ENCODE measurements at regions not wholly inside any gene's neighbourhood (a gene's known extent, or its start where the extent isn't known, plus 50 kb on each side); places are given as distances from the start of the nearest gene placed in this dataset.
A peak's percentile ranks its signal among the peaks of the same experiment; 100 is the strongest.

DNA sequence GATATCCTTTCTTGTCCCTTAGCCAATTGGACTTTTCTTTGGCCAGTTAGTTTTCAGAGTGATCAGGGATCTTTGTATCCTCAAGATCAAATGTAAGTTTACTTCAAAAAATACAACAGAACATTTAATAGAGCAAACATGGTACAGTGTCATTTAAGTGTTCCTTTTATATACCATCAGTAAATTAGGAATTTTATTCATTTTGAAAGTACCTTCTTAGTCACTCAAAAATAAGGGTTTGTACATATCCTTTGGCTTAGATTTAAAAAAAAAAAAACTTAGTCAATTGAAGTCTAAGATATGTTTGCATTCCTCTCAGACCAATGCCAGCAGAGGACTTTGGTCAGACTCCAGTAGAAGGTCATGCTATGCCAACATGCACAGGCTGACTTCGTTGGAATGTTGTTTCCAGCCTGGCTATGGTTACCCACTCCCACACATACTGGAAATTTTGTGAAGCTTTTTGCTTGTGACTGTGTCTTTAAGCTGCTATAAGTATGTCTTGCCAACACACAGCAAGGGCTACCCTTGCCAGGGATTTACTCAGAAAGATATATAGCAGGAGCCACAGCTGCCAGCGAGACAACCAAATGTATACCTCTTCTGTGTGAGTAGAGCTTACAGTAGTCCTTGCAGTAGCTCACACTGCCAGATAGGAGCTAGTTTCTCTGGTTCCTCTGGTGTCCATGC lies 81.5 kb upstream of the LRIF1 start:
- Histone ChIP-seq H3K9me3 (no peaks in the 10 kb centered on the region), H3K4me1 (peaks cover 9% of the 10 kb centered on the region), H3K4me3 (ENCODE audit: low read depth, low read length) (no peak overlapping the region), H3K27me3 (replicated peaks; ENCODE audit: control insufficient read depth, insufficient read depth, low read length) (no peaks in the 10 kb centered on the region), H3K36me3 (ENCODE audit: control insufficient read depth, insufficient read depth, low read length) (no peaks in the 10 kb centered on the region)
- no TSS peak for BruUV-seq (replicated peaks)
- Mint-ChIP-seq H3K4me3 (ENCODE audit: unreplicated experiment) (no peak overlapping the region), H3K36me3 (ENCODE audit: insufficient read depth, unreplicated experiment) (no peaks in the 10 kb centered on the region), H3K27ac (ENCODE audit: unreplicated experiment) (no peak overlapping the region), H3K27me3 (ENCODE audit: insufficient read depth, unreplicated experiment) (no peaks in the 10 kb centered on the region), H3K4me1 (ENCODE audit: low read depth, unreplicated experiment) (no peaks in the 10 kb centered on the region), H3K9me3 (ENCODE audit: unreplicated experiment) (no peaks in the 10 kb centered on the region)
- intact Hi-C loops (cut with micrococcal nuclease; ENCODE audit: unreplicated experiment), result loop anchor here (10.0 kb wide), 2 partner anchors 80 to 100 kb away; partner anchors contain the start of genes CEPT1, DRAM2 and LRIF1
- TF ChIP-seq, protein P1, sequence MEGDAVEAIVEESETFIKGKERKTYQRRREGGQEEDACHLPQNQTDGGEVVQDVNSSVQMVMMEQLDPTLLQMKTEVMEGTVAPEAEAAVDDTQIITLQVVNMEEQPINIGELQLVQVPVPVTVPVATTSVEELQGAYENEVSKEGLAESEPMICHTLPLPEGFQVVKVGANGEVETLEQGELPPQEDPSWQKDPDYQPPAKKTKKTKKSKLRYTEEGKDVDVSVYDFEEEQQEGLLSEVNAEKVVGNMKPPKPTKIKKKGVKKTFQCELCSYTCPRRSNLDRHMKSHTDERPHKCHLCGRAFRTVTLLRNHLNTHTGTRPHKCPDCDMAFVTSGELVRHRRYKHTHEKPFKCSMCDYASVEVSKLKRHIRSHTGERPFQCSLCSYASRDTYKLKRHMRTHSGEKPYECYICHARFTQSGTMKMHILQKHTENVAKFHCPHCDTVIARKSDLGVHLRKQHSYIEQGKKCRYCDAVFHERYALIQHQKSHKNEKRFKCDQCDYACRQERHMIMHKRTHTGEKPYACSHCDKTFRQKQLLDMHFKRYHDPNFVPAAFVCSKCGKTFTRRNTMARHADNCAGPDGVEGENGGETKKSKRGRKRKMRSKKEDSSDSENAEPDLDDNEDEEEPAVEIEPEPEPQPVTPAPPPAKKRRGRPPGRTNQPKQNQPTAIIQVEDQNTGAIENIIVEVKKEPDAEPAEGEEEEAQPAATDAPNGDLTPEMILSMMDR (IDR thresholded peaks at IDR 0.05; ENCODE audit: insufficient read depth in 1 of 2, low read depth in 1 of 2, low read length in 1 of 2, severe bottlenecking in 1 of 2, unreplicated experiment in 1 of 2), result no peak
- POLR2A ChIA-PET, result interaction anchor here (1.0 kb wide), 1 partner anchor 81 kb away, joined by 4 read pairs; no protein-coding TSS in a partner anchor
- CTCF ChIA-PET, result interaction anchor here (0.6 to 1.3 kb wide), 2 partner anchors 15 to 581 kb away, joined by 3 to 6 read pairs; no protein-coding TSS in a partner anchor
- peak; percentile 50 to 61 for DNase-seq

DNA sequence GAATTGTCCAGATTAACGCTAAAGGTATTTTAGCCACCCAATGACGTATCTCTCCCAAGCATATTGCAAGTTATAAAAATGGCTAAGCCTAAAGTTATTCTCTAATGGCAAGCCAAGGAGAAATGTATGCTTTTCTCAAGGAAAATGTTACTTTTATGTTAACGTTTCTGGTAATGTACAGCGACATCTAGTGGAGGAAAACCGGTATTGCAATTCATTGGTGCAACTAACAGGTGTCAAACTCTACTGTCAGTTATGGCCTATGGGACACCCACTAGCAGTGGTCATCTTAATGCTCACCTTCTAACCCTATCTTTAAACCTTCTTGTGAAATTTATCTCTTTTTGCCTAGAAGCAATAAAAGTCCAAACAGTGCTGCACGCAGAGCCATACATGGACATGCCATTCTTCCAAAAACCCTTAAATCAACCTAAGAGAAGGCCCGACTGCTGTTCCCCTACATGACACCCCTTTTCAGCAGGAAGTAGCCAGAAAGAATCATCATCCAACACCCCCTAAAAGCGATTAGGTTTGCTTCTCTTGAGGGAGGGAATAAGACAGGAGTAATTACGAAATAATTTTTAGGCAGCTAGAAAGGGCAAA lies 68.7 kb upstream of the LRIF1 start:
- peaks cover 5% of the 10 kb centered on the region for H3K4me1 Mint-ChIP-seq (ENCODE audit: low read depth, unreplicated experiment)
- TF ChIP-seq, protein P1 (IDR thresholded peaks at IDR 0.05; ENCODE audit: insufficient read depth in 1 of 2, low read depth in 1 of 2, low read length in 1 of 2, severe bottlenecking in 1 of 2, unreplicated experiment in 1 of 2), result peak; percentile 47 to 53
- no peak overlapping the region for H3K4me3 Mint-ChIP-seq (ENCODE audit: unreplicated experiment)
- intact Hi-C loops (cut with micrococcal nuclease; ENCODE audit: unreplicated experiment), result loop anchor here (10.0 kb wide), 1 partner anchor 302 kb away; no protein-coding TSS in a partner anchor
- Histone ChIP-seq H3K4me3 (ENCODE audit: low read depth, low read length) (no peak overlapping the region), H3K27me3 (replicated peaks; ENCODE audit: control insufficient read depth, insufficient read depth, low read length) (no peaks in the 10 kb centered on the region), H3K36me3 (ENCODE audit: control insufficient read depth, insufficient read depth, low read length) (no peaks in the 10 kb centered on the region), H3K4me1 (no peaks in the 10 kb centered on the region), H3K9me3 (no peaks in the 10 kb centered on the region)
- H3K36me3 Mint-ChIP-seq (ENCODE audit: insufficient read depth, unreplicated experiment), result no peaks in the 10 kb centered on the region
- no peak overlapping the region for H3K27ac Mint-ChIP-seq (ENCODE audit: unreplicated experiment)
- no peaks in the 10 kb centered on the region for H3K27me3 Mint-ChIP-seq (ENCODE audit: insufficient read depth, unreplicated experiment)
- DNase-seq, result peak in 1 of 2 experiments; percentile 39
- no TSS peak for BruUV-seq (replicated peaks)
- ChIA-PET POLR2A (no interaction called here), CTCF (no interaction called here)
- peaks cover 27% of the 10 kb centered on the region for H3K9me3 Mint-ChIP-seq (ENCODE audit: unreplicated experiment)

DNA sequence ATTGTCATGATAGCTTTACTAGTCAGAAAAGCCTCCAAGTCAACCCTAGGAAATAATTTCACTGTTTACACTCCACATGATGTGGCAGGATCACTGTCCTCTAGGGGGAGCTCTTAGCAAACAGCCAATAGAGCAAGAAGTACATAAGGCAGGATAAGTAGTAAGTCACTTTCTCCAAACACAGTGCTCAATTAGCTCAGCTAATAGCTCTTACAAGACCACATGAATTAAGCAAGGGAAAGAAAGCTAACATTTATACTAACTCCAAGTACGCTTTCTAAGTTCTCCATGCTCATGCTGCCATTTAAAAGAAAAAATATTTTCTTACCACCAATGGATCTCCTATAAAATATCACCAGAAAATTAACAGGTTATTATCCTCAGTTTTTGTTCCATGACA lies 66.9 kb upstream of the LRIF1 start:
- CTCF ChIA-PET, result interaction anchor here (0.6 to 1.7 kb wide), 4 partner anchors 10 to 207 kb away, joined by 3 to 10 read pairs (median 4); no protein-coding TSS in a partner anchor
- Mint-ChIP-seq H3K27me3 (ENCODE audit: insufficient read depth, unreplicated experiment) (peaks cover 8% of the 10 kb centered on the region), H3K4me1 (ENCODE audit: low read depth, unreplicated experiment) (peaks cover 5% of the 10 kb centered on the region), H3K27ac (ENCODE audit: unreplicated experiment) (no peak overlapping the region), H3K9me3 (ENCODE audit: unreplicated experiment) (peaks cover 16% of the 10 kb centered on the region), H3K4me3 (ENCODE audit: unreplicated experiment) (no peak overlapping the region), H3K36me3 (ENCODE audit: insufficient read depth, unreplicated experiment) (no peaks in the 10 kb centered on the region)
- no peaks in the 10 kb centered on the region for H3K4me1 ChIP-seq
- H3K27me3 ChIP-seq (replicated peaks; ENCODE audit: control insufficient read depth, insufficient read depth, low read length), result no peaks in the 10 kb centered on the region
- TF ChIP-seq, protein P1 (IDR thresholded peaks at IDR 0.05; ENCODE audit: insufficient read depth in 1 of 2, low read depth in 1 of 2, low read length in 1 of 2, severe bottlenecking in 1 of 2, unreplicated experiment in 1 of 2), result peak; percentile 60 to 62
- intact Hi-C loops (cut with micrococcal nuclease; ENCODE audit: unreplicated experiment), result loop anchor here (10.0 kb wide), 1 partner anchor 304 kb away; no protein-coding TSS in a partner anchor
- POLR2A ChIA-PET, result no interaction called here
- no peak overlapping the region for H3K4me3 ChIP-seq (ENCODE audit: low read depth, low read length)
- no peaks in the 10 kb centered on the region for H3K36me3 ChIP-seq (ENCODE audit: control insufficient read depth, insufficient read depth, low read length)
- no TSS peak for BruUV-seq (replicated peaks)
- DNase-seq, result peak in 1 of 2 experiments; percentile 59
- H3K9me3 ChIP-seq, result no peaks in the 10 kb centered on the region

All from Caco-2 (cell line).